Cardiac muscle cell (in vitro differentiated cells and primary cell): ENCODE measurements at regions not wholly inside any gene's neighbourhood (a gene's known extent, or its start where the extent isn't known, plus 50 kb on each side); places are given as distances from the start of the nearest gene placed in this dataset.
"Not testable (repeated sequence)": the region's sequence is repeated elsewhere in the genome, so short reads cannot be mapped to it uniquely, and the experiment has no call there.

Experiments used
- DNase-seq, 2 donors: peaks; one replicate each; pipeline versions ENCODE4 v3.0.0 to v3.0.0-alpha.2; 2010 to 2017; ENCODE audit warnings: low read depth in 1 of 2, low spot score in 1 of 2
- H3K27ac ChIP-seq: fragments of 200-600 bp; sonication (generic); 2 replicates; pipeline ENCODE4 v1.5.1; 2016
- H3K27me3 ChIP-seq: fragments of 200-600 bp; sonication (generic); 2 replicates; pipeline ENCODE4 v1.6.0; 2016; ENCODE audit warnings: control low read depth
- H3K36me3 ChIP-seq: fragments of 200-600 bp; sonication (generic); 2 replicates; pipeline ENCODE4 v1.5.1; 2016; ENCODE audit warnings: control low read depth
- H3K4me1 ChIP-seq: fragments of 200-600 bp; sonication (generic); 2 replicates; pipeline ENCODE4 v1.8.1; 2017; ENCODE audit warnings: low read depth, mild to moderate bottlenecking, mixed run types
- H3K4me3 ChIP-seq: fragments of 200-600 bp; sonication (generic); 2 replicates; pipeline ENCODE4 v1.5.1; 2016; ENCODE audit warnings: mild to moderate bottlenecking
- H3K9me3 ChIP-seq: fragments of 200-600 bp; sonication (generic); 2 replicates; pipeline ENCODE4 v1.5.1; 2017; ENCODE audit warnings: low read depth, mild to moderate bottlenecking, control low read depth
- CTCF ChIP-seq: IDR thresholded peaks from 2 replicates; pipeline ENCODE4 v1.5.1; 2012; ENCODE audit warnings: low read depth, mild to moderate bottlenecking, low read length

- Histone ChIP-seq H3K27ac (no peak overlapping the region), H3K27me3 (no peaks in the 10 kb centered on the region), H3K36me3 (no peaks in the 10 kb centered on the region), H3K4me1 (no peaks in the 10 kb centered on the region), H3K9me3 (no peaks in the 10 kb centered on the region), H3K4me3 (no peak overlapping the region)
- no peak for DNase-seq
- no peak for TF ChIP-seq CTCF
Observed at GRCh38 chr4:159937595-159937994, 834.7 kb downstream of the RAPGEF2 start.

- H3K27me3 ChIP-seq, H3K4me1 ChIP-seq, H3K4me3 ChIP-seq, H3K9me3 ChIP-seq, DNase-seq, H3K27ac ChIP-seq, H3K36me3 ChIP-seq: not testable (repeated sequence)
Observed at GRCh38 chr4:159939681-159940080, 836.8 kb downstream of the RAPGEF2 start.

GRCh38 chr4:159941076-159941475 lies 838.2 kb downstream of the RAPGEF2 start:
- no peak overlapping the region for H3K27ac ChIP-seq
- no peak for DNase-seq
- no peaks in the 10 kb centered on the region for H3K27me3 ChIP-seq
- H3K4me3 ChIP-seq = no peak overlapping the region
- no peaks in the 10 kb centered on the region for H3K36me3 ChIP-seq
- no peaks in the 10 kb centered on the region for H3K4me1 ChIP-seq
- no peaks in the 10 kb centered on the region for H3K9me3 ChIP-seq
- TF ChIP-seq CTCF = no peak

GRCh38 chr4:159944477-159944876 lies 841.6 kb downstream of the RAPGEF2 start:
- Histone ChIP-seq H3K36me3 (no peaks in the 10 kb centered on the region), H3K27ac (no peak overlapping the region), H3K27me3 (no peaks in the 10 kb centered on the region), H3K4me1 (no peaks in the 10 kb centered on the region), H3K9me3 (no peaks in the 10 kb centered on the region), H3K4me3 (no peak overlapping the region)
- no peak for TF ChIP-seq CTCF
- DNase-seq = no peak

GRCh38 chr4:159946983-159947615 lies 844.2 kb downstream of the RAPGEF2 start:
- DNase-seq = peak; percentile 68 to 72
- Histone ChIP-seq H3K27me3 (no peaks in the 10 kb centered on the region), H3K9me3 (no peaks in the 10 kb centered on the region), H3K4me3 (no peak overlapping the region), H3K36me3 (no peaks in the 10 kb centered on the region), H3K4me1 (no peaks in the 10 kb centered on the region), H3K27ac (no peak overlapping the region)
- TF ChIP-seq CTCF = peak; percentile 71

GRCh38 chr4:159950707-159951106 lies 847.8 kb downstream of the RAPGEF2 start:
- no peaks in the 10 kb centered on the region for H3K9me3 ChIP-seq
- H3K4me1 ChIP-seq = no peaks in the 10 kb centered on the region
- H3K27me3 ChIP-seq = no peaks in the 10 kb centered on the region
- no peak overlapping the region for H3K27ac ChIP-seq
- DNase-seq = no peak
- TF ChIP-seq CTCF = no peak
- H3K36me3 ChIP-seq = no peaks in the 10 kb centered on the region
- no peak overlapping the region for H3K4me3 ChIP-seq
